HG03469 (cell line): ENCODE measurements at regions not wholly inside any gene's neighbourhood (a gene's known extent, or its start where the extent isn't known, plus 50 kb on each side); places are given as distances from the start of the nearest gene placed in this dataset.
"Not testable (repeated sequence)": the region's sequence is repeated elsewhere in the genome, so short reads cannot be mapped to it uniquely, and the experiment has no call there.

Experiments used
- ATAC-seq: cut with Tn5 transposase; IDR thresholded peaks from one replicate; pipeline ENCODE4 v1.9.1; 2021; ENCODE audit warnings: mild to moderate bottlenecking, moderate library complexity, moderate number of reproducible peaks; ENCODE audit not compliant: unreplicated experiment

GRCh38 chr4:126853715-126854114, 779.0 kb upstream of the INTU start:
- no peak for ATAC-seq

GRCh38 chr4:126856906-126857305, 775.9 kb upstream of the INTU start:
- ATAC-seq, result no peak

GRCh38 chr4:126859314-126859713, 773.4 kb upstream of the INTU start:
- ATAC-seq, result no peak

- ATAC-seq, result no peak
Observed at GRCh38 chr4:126859872-126860271, 772.9 kb upstream of the INTU start.

GRCh38 chr4:126860308-126860707, 772.4 kb upstream of the INTU start:
- ATAC-seq, result no peak

- ATAC-seq, result no peak
Observed at GRCh38 chr4:126869967-126870366, 762.8 kb upstream of the INTU start.

- ATAC-seq, result no peak
Observed at GRCh38 chr4:126871810-126872209, 760.9 kb upstream of the INTU start.

- no peak for ATAC-seq
Observed at GRCh38 chr4:126874533-126874932, 758.2 kb upstream of the INTU start.

- no peak for ATAC-seq
Observed at GRCh38 chr4:126888968-126889367, 743.8 kb upstream of the INTU start.

GRCh38 chr4:126890383-126890782, 742.4 kb upstream of the INTU start:
- no peak for ATAC-seq

DNA sequence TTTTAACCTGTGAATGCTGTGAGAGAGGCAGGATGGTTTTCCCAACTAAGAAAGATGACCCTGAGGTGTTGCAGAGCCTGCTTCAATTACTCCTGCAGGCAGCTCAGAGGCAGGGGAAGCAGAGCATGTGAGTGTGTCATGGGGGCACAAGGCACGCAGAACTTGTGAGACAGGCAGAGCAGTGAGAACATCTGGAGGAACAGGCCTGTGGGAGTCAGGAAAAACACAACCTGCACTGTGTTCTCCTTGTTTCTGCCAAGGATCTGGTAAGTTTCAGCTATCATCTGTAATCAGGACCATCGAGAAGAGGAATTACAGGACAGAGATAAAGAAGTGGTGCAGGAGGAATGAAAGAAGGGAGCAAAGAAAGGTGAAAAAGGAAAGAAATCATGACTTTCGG, 741.8 kb upstream of the INTU start:
- ATAC-seq, result no peak

DNA sequence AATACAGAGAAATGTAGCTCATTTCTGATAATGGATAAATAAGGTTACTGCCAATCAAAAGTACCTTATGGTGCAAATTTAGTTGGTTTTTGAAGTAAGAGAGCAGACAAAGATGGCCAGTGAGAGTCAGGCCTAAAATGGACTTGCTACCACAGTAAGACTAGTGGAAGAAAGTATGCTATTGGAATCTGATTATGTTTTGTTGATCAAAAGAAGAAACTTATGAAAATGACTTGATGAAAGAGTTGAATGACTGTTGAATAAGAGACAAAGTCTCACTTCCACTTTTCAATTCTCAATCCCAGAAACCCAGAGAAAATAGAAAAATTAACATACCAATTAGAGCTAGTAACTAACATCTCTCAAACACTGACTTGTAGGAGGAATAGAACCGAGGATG, 737.8 kb upstream of the INTU start:
- ATAC-seq, result no peak

GRCh38 chr4:126895988-126896570, 736.7 kb upstream of the INTU start:
- no peak for ATAC-seq

- ATAC-seq, result no peak
Observed at GRCh38 chr4:126897038-126897437, 735.7 kb upstream of the INTU start.

DNA sequence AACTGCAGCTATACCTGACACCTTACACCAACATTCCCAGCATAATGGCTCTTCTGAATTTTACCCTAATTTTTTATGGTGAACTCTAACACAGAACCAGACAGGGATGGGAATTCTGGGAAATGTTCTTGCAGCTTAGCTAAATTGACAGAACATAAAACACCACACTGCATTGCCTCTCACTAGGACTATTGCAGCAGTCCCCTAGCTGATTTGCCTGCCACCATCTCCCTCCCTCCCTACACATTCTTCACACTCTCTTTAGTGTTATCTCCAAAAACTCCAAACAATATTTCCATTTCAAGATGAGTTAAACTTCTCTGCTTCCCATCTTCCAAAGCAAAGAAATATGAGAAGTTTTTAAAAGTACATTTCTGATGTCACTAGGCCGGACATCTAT, 733.9 kb upstream of the INTU start:
- ATAC-seq, result no peak

- no peak for ATAC-seq
Observed at GRCh38 chr4:126899331-126899801, 733.4 kb upstream of the INTU start.

GRCh38 chr4:126906466-126906865, 726.3 kb upstream of the INTU start:
- no peak for ATAC-seq

DNA sequence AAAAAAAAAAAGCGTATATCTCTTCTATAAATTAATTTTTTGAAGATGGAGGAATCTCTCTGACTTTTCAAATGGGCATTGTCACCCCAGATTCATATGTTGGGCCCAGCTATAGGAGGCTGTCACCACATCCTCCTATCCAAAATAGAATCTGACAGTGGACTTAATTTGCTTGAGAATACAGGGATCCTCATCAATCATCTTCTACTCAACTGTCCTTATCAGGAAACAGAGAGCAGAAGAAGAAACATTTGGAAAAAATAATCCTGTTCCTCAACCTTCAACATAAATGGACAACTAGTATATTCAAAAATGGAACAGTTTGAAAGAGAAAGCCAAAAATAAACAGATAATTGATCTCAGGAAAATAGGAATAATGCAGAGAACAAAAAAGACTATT, 725.4 kb upstream of the INTU start:
- no peak for ATAC-seq

DNA sequence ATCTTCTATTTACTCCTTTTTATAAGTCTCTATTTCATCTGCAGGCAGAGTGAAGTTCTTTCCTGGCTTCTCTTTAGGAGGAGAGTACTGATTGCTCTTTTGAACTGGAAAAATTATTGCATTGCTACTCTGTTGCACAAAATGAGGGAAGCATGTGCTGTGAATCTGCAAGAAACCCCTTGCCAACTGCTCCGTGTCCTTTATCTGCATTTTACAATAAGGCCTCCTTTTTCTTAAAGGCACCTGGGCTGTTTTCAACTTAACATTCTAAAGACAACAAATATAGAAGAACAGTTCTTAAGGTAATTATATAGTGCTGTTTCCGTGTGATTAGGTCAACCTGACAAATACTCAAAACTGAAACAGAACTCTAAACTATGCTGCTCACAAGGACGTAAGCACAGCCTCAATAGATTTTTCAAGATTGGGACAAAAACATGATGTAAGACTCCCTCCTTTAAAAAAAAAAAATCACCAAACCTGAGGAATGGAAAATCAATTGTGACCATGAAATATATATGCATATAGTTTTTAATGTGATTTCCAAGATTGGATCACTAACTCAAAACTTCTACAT, 716.6 kb upstream of the INTU start:
- no peak for ATAC-seq

GRCh38 chr4:126916626-126917140, 716.1 kb upstream of the INTU start:
- no peak for ATAC-seq

DNA sequence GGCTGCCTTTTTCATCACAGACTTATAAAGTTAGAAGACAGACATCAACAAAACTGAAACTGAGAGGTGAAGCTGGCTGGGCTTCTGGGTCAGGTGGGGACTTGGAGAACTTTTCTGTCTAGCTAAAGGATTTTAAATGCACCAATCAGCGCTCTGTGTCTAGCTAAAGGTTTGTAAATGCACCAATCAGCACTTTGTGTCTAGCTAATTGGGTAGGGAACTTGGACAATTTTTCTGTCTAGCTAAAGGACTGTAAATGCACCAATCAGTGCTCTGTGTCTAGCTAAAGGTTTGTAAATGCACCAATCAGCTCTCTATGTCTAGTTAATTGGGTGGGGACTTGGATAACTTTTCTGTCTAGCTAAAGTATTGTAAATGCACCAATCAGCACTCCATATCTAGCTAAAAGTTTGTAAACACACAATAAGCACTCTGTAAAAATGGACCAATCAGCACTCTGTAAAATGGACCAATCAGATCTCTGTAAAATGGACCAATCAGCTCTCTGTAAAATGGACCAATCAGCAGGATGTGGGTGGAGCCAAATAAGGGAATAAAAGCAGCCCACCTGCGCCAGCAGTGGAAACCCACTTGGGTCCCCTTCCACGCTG, 710.3 kb upstream of the INTU start:
- ATAC-seq, result not testable (repeated sequence)

DNA sequence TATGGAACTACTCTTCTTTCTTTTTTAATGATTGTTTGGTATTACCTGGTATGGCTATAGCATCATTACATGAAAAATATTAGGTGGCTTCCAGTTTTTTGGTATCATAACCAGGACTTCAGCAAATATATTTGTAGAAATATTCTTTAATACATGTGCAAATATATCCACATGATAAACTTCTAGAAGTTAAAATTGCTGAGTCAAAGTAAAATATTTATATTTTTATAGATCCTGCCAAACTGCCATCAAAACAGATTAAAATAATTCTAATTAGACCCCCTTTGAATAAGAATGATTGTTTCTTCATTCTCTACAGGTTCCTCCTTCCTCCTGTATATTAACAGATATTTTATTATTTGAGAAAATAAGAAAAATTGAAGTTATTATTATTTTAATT, 708.5 kb upstream of the INTU start:
- ATAC-seq, result no peak
